K562 (cell line): ENCODE measurements at regions not wholly inside any gene's neighbourhood (a gene's known extent, or its start where the extent isn't known, plus 50 kb on each side); places are given as distances from the start of the nearest gene placed in this dataset.

Experiments
- FOS ChIP-seq: IDR thresholded peaks from 3 replicates; pipeline ENCODE4 v1.6.1; 2011; ENCODE audit not compliant: insufficient read length; ENCODE audit errors: extremely low read depth
- MECOM ChIP-seq: fragments of 250-450 bp; sonication (Bioruptor Pico); IDR thresholded peaks from 2 replicates; pipeline ENCODE4 v1.8.0; 2022; ENCODE audit warnings: inconsistent platforms
- RERE ChIP-seq: sonication (generic); formaldehyde crosslinking; IDR thresholded peaks from 2 replicates; pipeline ENCODE4 v1.8.0; 2023; ENCODE audit warnings: missing genetic modification reagents, mild to moderate bottlenecking, borderline replicate concordance
- SMARCA4 ChIP-seq: fragments of 450-650 bp; IDR thresholded peaks from 2 replicates; pipeline ENCODE4 v1.6.1; 2016
- SP1 ChIP-seq: sonication (generic); formaldehyde crosslinking; IDR thresholded peaks from 2 replicates; pipeline ENCODE4 v1.8.1; 2022; ENCODE audit warnings: mild to moderate bottlenecking, missing genetic modification reagents
- TF ChIP-seq, protein P1 (sequence below): fragments of 450-650 bp; IDR thresholded peaks from 2 replicates; pipeline ENCODE4 v1.6.1; 2016; ENCODE audit warnings: mild to moderate bottlenecking
- TF ChIP-seq, protein P2 (sequence below): fragments of 450-650 bp; formaldehyde crosslinking; IDR thresholded peaks from 2 replicates; pipeline ENCODE4 v1.4.0; 2020; ENCODE audit warnings: mild to moderate bottlenecking, moderate library complexity

- TF ChIP-seq RERE (CRISPR knock-in tag) = no peak
- TF ChIP-seq, protein P1, sequence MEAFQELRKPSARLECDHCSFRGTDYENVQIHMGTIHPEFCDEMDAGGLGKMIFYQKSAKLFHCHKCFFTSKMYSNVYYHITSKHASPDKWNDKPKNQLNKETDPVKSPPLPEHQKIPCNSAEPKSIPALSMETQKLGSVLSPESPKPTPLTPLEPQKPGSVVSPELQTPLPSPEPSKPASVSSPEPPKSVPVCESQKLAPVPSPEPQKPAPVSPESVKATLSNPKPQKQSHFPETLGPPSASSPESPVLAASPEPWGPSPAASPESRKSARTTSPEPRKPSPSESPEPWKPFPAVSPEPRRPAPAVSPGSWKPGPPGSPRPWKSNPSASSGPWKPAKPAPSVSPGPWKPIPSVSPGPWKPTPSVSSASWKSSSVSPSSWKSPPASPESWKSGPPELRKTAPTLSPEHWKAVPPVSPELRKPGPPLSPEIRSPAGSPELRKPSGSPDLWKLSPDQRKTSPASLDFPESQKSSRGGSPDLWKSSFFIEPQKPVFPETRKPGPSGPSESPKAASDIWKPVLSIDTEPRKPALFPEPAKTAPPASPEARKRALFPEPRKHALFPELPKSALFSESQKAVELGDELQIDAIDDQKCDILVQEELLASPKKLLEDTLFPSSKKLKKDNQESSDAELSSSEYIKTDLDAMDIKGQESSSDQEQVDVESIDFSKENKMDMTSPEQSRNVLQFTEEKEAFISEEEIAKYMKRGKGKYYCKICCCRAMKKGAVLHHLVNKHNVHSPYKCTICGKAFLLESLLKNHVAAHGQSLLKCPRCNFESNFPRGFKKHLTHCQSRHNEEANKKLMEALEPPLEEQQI = no peak
- no peak for TF ChIP-seq FOS
- no peak for TF ChIP-seq MECOM (CRISPR knock-in tag)
- TF ChIP-seq, protein P2, sequence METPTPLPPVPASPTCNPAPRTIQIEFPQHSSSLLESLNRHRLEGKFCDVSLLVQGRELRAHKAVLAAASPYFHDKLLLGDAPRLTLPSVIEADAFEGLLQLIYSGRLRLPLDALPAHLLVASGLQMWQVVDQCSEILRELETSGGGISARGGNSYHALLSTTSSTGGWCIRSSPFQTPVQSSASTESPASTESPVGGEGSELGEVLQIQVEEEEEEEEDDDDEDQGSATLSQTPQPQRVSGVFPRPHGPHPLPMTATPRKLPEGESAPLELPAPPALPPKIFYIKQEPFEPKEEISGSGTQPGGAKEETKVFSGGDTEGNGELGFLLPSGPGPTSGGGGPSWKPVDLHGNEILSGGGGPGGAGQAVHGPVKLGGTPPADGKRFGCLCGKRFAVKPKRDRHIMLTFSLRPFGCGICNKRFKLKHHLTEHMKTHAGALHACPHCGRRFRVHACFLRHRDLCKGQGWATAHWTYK (CRISPR knock-in tag) = no peak
- TF ChIP-seq SP1 (CRISPR knock-in tag) = no peak
- TF ChIP-seq SMARCA4 = no peak
Observed at GRCh38 chr2:59947917-59948541, 605.4 kb downstream of the BCL11A start (continued).
